ENCODE measurements at regions not wholly inside any gene's neighbourhood (a gene's known extent, or its start where the extent isn't known, plus 50 kb on each side); places are given as distances from the start of the nearest gene placed in this dataset.

GRCh38 chr1:87239997-87240605 is 88.6 kb upstream of the LMO4 start:
- Histone ChIP-seq H3K4me3 (ENCODE audit: low read depth, low read length, poor library complexity, severe bottlenecking) (no peak overlapping the region), H3K27ac (ENCODE audit: low read depth, low read length, poor library complexity, severe bottlenecking) (no peak overlapping the region), H3K9me3 (ENCODE audit: low read depth, low read length, poor library complexity, severe bottlenecking) (no peaks in the 10 kb centered on the region), H3K27me3 (replicated peaks; ENCODE audit: insufficient read depth, low read depth, low read length, poor library complexity) (peaks cover 4% of the 10 kb centered on the region), H3K4me1 (ENCODE audit: insufficient read depth, low read length, poor library complexity, severe bottlenecking) (no peaks in the 10 kb centered on the region), H3K36me3 (ENCODE audit: insufficient read depth, low read length, poor library complexity, severe bottlenecking) (no peaks in the 10 kb centered on the region)
- no TSS peak for BruUV-seq (replicated peaks)
- ChIA-PET CTCF (no interaction called here), POLR2A (ENCODE audit: low non-redundant PET) (no interaction called here)
- no peak for DNase-seq (ENCODE audit: low spot score)
- no peak for TF ChIP-seq CTCF (conservative IDR thresholded peaks at IDR 0.05; ENCODE audit: low read depth, low read length)
- no peak for TF ChIP-seq EZH2 (IDR thresholded peaks at IDR 0.05; ENCODE audit: borderline replicate concordance, low read depth, low read length, poor library complexity, severe bottlenecking)
- intact Hi-C loops (cut with micrococcal nuclease; ENCODE audit: unreplicated experiment): no loop called here

GRCh38 chr1:87240661-87241285 is 87.9 kb upstream of the LMO4 start:
- no peak overlapping the region for H3K27ac ChIP-seq (ENCODE audit: low read depth, low read length, poor library complexity, severe bottlenecking)
- no peaks in the 10 kb centered on the region for H3K4me1 ChIP-seq (ENCODE audit: insufficient read depth, low read length, poor library complexity, severe bottlenecking)
- peak; percentile 4 for DNase-seq (ENCODE audit: low spot score)
- TF ChIP-seq EZH2 (IDR thresholded peaks at IDR 0.05; ENCODE audit: borderline replicate concordance, low read depth, low read length, poor library complexity, severe bottlenecking): no peak
- TF ChIP-seq CTCF (conservative IDR thresholded peaks at IDR 0.05; ENCODE audit: low read depth, low read length): no peak
- H3K36me3 ChIP-seq (ENCODE audit: insufficient read depth, low read length, poor library complexity, severe bottlenecking): no peaks in the 10 kb centered on the region
- BruUV-seq (replicated peaks): no TSS peak
- POLR2A ChIA-PET (ENCODE audit: low non-redundant PET): no interaction called here
- CTCF ChIA-PET: no interaction called here
- H3K9me3 ChIP-seq (ENCODE audit: low read depth, low read length, poor library complexity, severe bottlenecking): no peaks in the 10 kb centered on the region
- no peak overlapping the region for H3K4me3 ChIP-seq (ENCODE audit: low read depth, low read length, poor library complexity, severe bottlenecking)
- intact Hi-C loops (cut with micrococcal nuclease; ENCODE audit: unreplicated experiment): no loop called here
- no peaks in the 10 kb centered on the region for H3K27me3 ChIP-seq (replicated peaks; ENCODE audit: insufficient read depth, low read depth, low read length, poor library complexity)

GRCh38 chr1:87242445-87243185 is 86.1 kb upstream of the LMO4 start:
- no TSS peak for BruUV-seq (replicated peaks)
- no peak for DNase-seq (ENCODE audit: low spot score)
- TF ChIP-seq CTCF (conservative IDR thresholded peaks at IDR 0.05; ENCODE audit: low read depth, low read length) (no peak), EZH2 (IDR thresholded peaks at IDR 0.05; ENCODE audit: borderline replicate concordance, low read depth, low read length, poor library complexity, severe bottlenecking) (no peak)
- ChIA-PET CTCF (no interaction called here), POLR2A (ENCODE audit: low non-redundant PET) (no interaction called here)
- Histone ChIP-seq H3K36me3 (ENCODE audit: insufficient read depth, low read length, poor library complexity, severe bottlenecking) (no peaks in the 10 kb centered on the region), H3K4me3 (ENCODE audit: low read depth, low read length, poor library complexity, severe bottlenecking) (no peak overlapping the region), H3K9me3 (ENCODE audit: low read depth, low read length, poor library complexity, severe bottlenecking) (no peaks in the 10 kb centered on the region), H3K27me3 (replicated peaks; ENCODE audit: insufficient read depth, low read depth, low read length, poor library complexity) (no peaks in the 10 kb centered on the region), H3K4me1 (ENCODE audit: insufficient read depth, low read length, poor library complexity, severe bottlenecking) (no peaks in the 10 kb centered on the region), H3K27ac (ENCODE audit: low read depth, low read length, poor library complexity, severe bottlenecking) (no peak overlapping the region)
- intact Hi-C loops (cut with micrococcal nuclease; ENCODE audit: unreplicated experiment): no loop called here
